Activated naive CD4-positive, alpha-beta T cell treated with anti-CD3 and anti-CD28 coated beads for 36 hours (primary cell): ENCODE measurements at regions not wholly inside any gene's neighbourhood (a gene's known extent, or its start where the extent isn't known, plus 50 kb on each side); places are given as distances from the start of the nearest gene placed in this dataset.

Source experiments
- CTCF ChIA-PET: fragments of 350-600 bp; sonication (Branson Sonifier 250); formaldehyde crosslinking; loops from one replicate; lab custom pipeline; 2021; ENCODE audit warnings: antibody characterized with exemption; lab: Charles Lee
- DNase-seq: peaks from one replicate; pipeline ENCODE4 v3.0.0-alpha.2; 2020
- H3K27ac Mint-ChIP-seq: one replicate; pipeline ENCODE4 v1.8.0; 2021; ENCODE audit warnings: mild to moderate bottlenecking, mixed read lengths
- H3K27me3 Mint-ChIP-seq: one replicate; pipeline ENCODE4 v1.8.0; 2021; ENCODE audit warnings: low read depth, mixed read lengths
- H3K36me3 Mint-ChIP-seq: one replicate; pipeline ENCODE4 v1.8.0; 2021; ENCODE audit warnings: low read depth, mixed read lengths
- H3K4me1 Mint-ChIP-seq: one replicate; pipeline ENCODE4 v1.8.0; 2021; ENCODE audit warnings: low read depth, mixed read lengths
- H3K4me3 Mint-ChIP-seq: one replicate; pipeline ENCODE4 v1.8.0; 2021; ENCODE audit warnings: mild to moderate bottlenecking, moderate library complexity, mixed read lengths
- H3K9me3 Mint-ChIP-seq: one replicate; pipeline ENCODE4 v1.8.0; 2021; ENCODE audit warnings: mixed read lengths
- intact Hi-C: fragments of 100-400 bp; cut with micrococcal nuclease; formaldehyde crosslinking; loops from one replicate; pipeline ENCODE4 v1.15.1; 2023

GRCh38 chr1:2937805-2938204 lies 83.5 kb upstream of the ACTRT2 start:
- H3K27me3 Mint-ChIP-seq = no peaks in the 10 kb centered on the region
- H3K27ac Mint-ChIP-seq = no peak overlapping the region
- H3K36me3 Mint-ChIP-seq = no peaks in the 10 kb centered on the region
- peaks cover 16% of the 10 kb centered on the region for H3K9me3 Mint-ChIP-seq
- DNase-seq = no peak
- H3K4me3 Mint-ChIP-seq = no peak overlapping the region
- CTCF ChIA-PET = no interaction called here
- H3K4me1 Mint-ChIP-seq = no peaks in the 10 kb centered on the region
- intact Hi-C loops = no loop called here

GRCh38 chr1:2939041-2939552 lies 82.2 kb upstream of the ACTRT2 start:
- DNase-seq = no peak
- no peak overlapping the region for H3K4me3 Mint-ChIP-seq
- peaks cover 16% of the 10 kb centered on the region for H3K9me3 Mint-ChIP-seq
- no peaks in the 10 kb centered on the region for H3K27me3 Mint-ChIP-seq
- CTCF ChIA-PET = no interaction called here
- intact Hi-C loops = no loop called here
- no peak overlapping the region for H3K27ac Mint-ChIP-seq
- H3K36me3 Mint-ChIP-seq = no peaks in the 10 kb centered on the region
- H3K4me1 Mint-ChIP-seq = no peaks in the 10 kb centered on the region

GRCh38 chr1:2940178-2940577 lies 81.1 kb upstream of the ACTRT2 start:
- no peaks in the 10 kb centered on the region for H3K27me3 Mint-ChIP-seq
- no peak overlapping the region for H3K4me3 Mint-ChIP-seq
- no peaks in the 10 kb centered on the region for H3K36me3 Mint-ChIP-seq
- intact Hi-C loops = no loop called here
- no peak overlapping the region for H3K27ac Mint-ChIP-seq
- H3K9me3 Mint-ChIP-seq = peaks cover 16% of the 10 kb centered on the region
- CTCF ChIA-PET = no interaction called here
- no peak for DNase-seq
- no peaks in the 10 kb centered on the region for H3K4me1 Mint-ChIP-seq

GRCh38 chr1:2941040-2941439 lies 80.2 kb upstream of the ACTRT2 start:
- Mint-ChIP-seq H3K9me3 (peaks cover 16% of the 10 kb centered on the region), H3K36me3 (no peaks in the 10 kb centered on the region), H3K4me1 (no peaks in the 10 kb centered on the region), H3K27me3 (no peaks in the 10 kb centered on the region), H3K27ac (no peak overlapping the region), H3K4me3 (no peak overlapping the region)
- CTCF ChIA-PET = no interaction called here
- intact Hi-C loops = no loop called here
- DNase-seq = no peak

- Mint-ChIP-seq H3K9me3 (peaks cover 16% of the 10 kb centered on the region), H3K27me3 (peaks cover 4% of the 10 kb centered on the region), H3K4me1 (no peaks in the 10 kb centered on the region), H3K36me3 (no peaks in the 10 kb centered on the region), H3K4me3 (no peak overlapping the region), H3K27ac (no peak overlapping the region)
- DNase-seq = no peak
- intact Hi-C loops = no loop called here
- CTCF ChIA-PET = no interaction called here
These were observed 79.4 kb upstream of the ACTRT2 start for GRCh38 chr1:2941907-2942306.

- H3K36me3 Mint-ChIP-seq = no peaks in the 10 kb centered on the region
- peaks cover 7% of the 10 kb centered on the region for H3K27me3 Mint-ChIP-seq
- CTCF ChIA-PET = no interaction called here
- DNase-seq = no peak
- no peaks in the 10 kb centered on the region for H3K4me1 Mint-ChIP-seq
- H3K9me3 Mint-ChIP-seq = peaks cover 16% of the 10 kb centered on the region
- intact Hi-C loops = no loop called here
- H3K4me3 Mint-ChIP-seq = no peak overlapping the region
- no peak overlapping the region for H3K27ac Mint-ChIP-seq
These were observed 78.9 kb upstream of the ACTRT2 start for GRCh38 chr1:2942410-2942809.

- intact Hi-C loops = no loop called here
- Mint-ChIP-seq H3K27ac (no peak overlapping the region), H3K27me3 (peaks cover 7% of the 10 kb centered on the region), H3K36me3 (no peaks in the 10 kb centered on the region), H3K9me3 (peaks cover 10% of the 10 kb centered on the region), H3K4me1 (no peaks in the 10 kb centered on the region), H3K4me3 (no peak overlapping the region)
- DNase-seq = no peak
- CTCF ChIA-PET = no interaction called here
These were observed 77.5 kb upstream of the ACTRT2 start for GRCh38 chr1:2943686-2944260.

- Mint-ChIP-seq H3K27me3 (peaks cover 7% of the 10 kb centered on the region), H3K4me1 (no peaks in the 10 kb centered on the region), H3K4me3 (no peak overlapping the region), H3K27ac (no peak overlapping the region), H3K9me3 (peaks cover 10% of the 10 kb centered on the region), H3K36me3 (no peaks in the 10 kb centered on the region)
- no peak for DNase-seq
- intact Hi-C loops = no loop called here
- CTCF ChIA-PET = no interaction called here
These were observed 76.6 kb upstream of the ACTRT2 start for GRCh38 chr1:2944705-2945104.

- CTCF ChIA-PET = no interaction called here
- Mint-ChIP-seq H3K27ac (no peak overlapping the region), H3K9me3 (peaks cover 7% of the 10 kb centered on the region), H3K4me3 (no peak overlapping the region), H3K4me1 (no peaks in the 10 kb centered on the region), H3K27me3 (peaks cover 7% of the 10 kb centered on the region), H3K36me3 (no peaks in the 10 kb centered on the region)
- intact Hi-C loops = no loop called here
- DNase-seq = no peak
These were observed 75.4 kb upstream of the ACTRT2 start for GRCh38 chr1:2945821-2946231.

GRCh38 chr1:2946291-2946690 lies 75.0 kb upstream of the ACTRT2 start:
- CTCF ChIA-PET = no interaction called here
- no peak for DNase-seq
- Mint-ChIP-seq H3K4me1 (no peaks in the 10 kb centered on the region), H3K27me3 (peaks cover 7% of the 10 kb centered on the region), H3K27ac (no peak overlapping the region), H3K36me3 (no peaks in the 10 kb centered on the region), H3K4me3 (no peak overlapping the region), H3K9me3 (peaks cover 4% of the 10 kb centered on the region)
- intact Hi-C loops = no loop called here

- H3K27ac Mint-ChIP-seq = no peak overlapping the region
- intact Hi-C loops = no loop called here
- H3K27me3 Mint-ChIP-seq = peaks cover 7% of the 10 kb centered on the region
- H3K4me1 Mint-ChIP-seq = no peaks in the 10 kb centered on the region
- no peaks in the 10 kb centered on the region for H3K9me3 Mint-ChIP-seq
- DNase-seq = no peak
- H3K36me3 Mint-ChIP-seq = no peaks in the 10 kb centered on the region
- CTCF ChIA-PET = no interaction called here
- H3K4me3 Mint-ChIP-seq = no peak overlapping the region
These were observed 74.1 kb upstream of the ACTRT2 start for GRCh38 chr1:2946999-2947690.

GRCh38 chr1:2948001-2948750 lies 73.1 kb upstream of the ACTRT2 start:
- intact Hi-C loops = no loop called here
- CTCF ChIA-PET = no interaction called here
- DNase-seq = no peak
- no peaks in the 10 kb centered on the region for H3K9me3 Mint-ChIP-seq
- H3K27me3 Mint-ChIP-seq = peaks cover 7% of the 10 kb centered on the region
- no peak overlapping the region for H3K27ac Mint-ChIP-seq
- no peak overlapping the region for H3K4me3 Mint-ChIP-seq
- H3K4me1 Mint-ChIP-seq = no peaks in the 10 kb centered on the region
- H3K36me3 Mint-ChIP-seq = no peaks in the 10 kb centered on the region
